Activated CD8-positive, alpha-beta T cell treated with anti-CD3 and anti-CD28 coated beads for 36 hours (primary cell): ENCODE measurements at regions not wholly inside any gene's neighbourhood (a gene's known extent, or its start where the extent isn't known, plus 50 kb on each side); places are given as distances from the start of the nearest gene placed in this dataset.

Experiments used
- ATAC-seq: fragments of 200-7000 bp; cut with Tn5 transposase; one replicate; pipeline ENCODE4 v1.10.0; 2021; ENCODE audit warnings: mild to moderate bottlenecking, moderate library complexity
- CTCF ChIA-PET: fragments of 350-600 bp; sonication (Branson Sonifier 250); formaldehyde crosslinking; loops from one replicate; lab custom pipeline; 2021; ENCODE audit warnings: antibody characterized with exemption; lab: Charles Lee
- POLR2A ChIA-PET: fragments of 350-600 bp; sonication (Branson Sonifier 250); formaldehyde crosslinking; loops from one replicate; lab custom pipeline; 2021; ENCODE audit warnings: antibody characterized with exemption; lab: Charles Lee
- DNase-seq: peaks from one replicate; pipeline ENCODE4 v3.0.0-alpha.2; 2020
- H3K27ac Mint-ChIP-seq: one replicate; pipeline ENCODE4 v1.8.0; 2021; ENCODE audit warnings: mild to moderate bottlenecking, mixed read lengths
- H3K27me3 Mint-ChIP-seq: one replicate; pipeline ENCODE4 v1.8.0; 2021; ENCODE audit warnings: mixed read lengths
- H3K36me3 Mint-ChIP-seq: one replicate; pipeline ENCODE4 v1.8.0; 2021; ENCODE audit warnings: low read depth, mixed read lengths
- H3K4me1 Mint-ChIP-seq: one replicate; pipeline ENCODE4 v1.8.0; 2021; ENCODE audit warnings: low read depth, mixed read lengths
- H3K4me3 Mint-ChIP-seq: one replicate; pipeline ENCODE4 v1.8.0; 2021; ENCODE audit warnings: mild to moderate bottlenecking, moderate library complexity, mixed read lengths
- H3K9me3 Mint-ChIP-seq: one replicate; pipeline ENCODE4 v1.8.0; 2021; ENCODE audit warnings: mixed read lengths
- CTCF ChIP-seq: fragments of 200-600 bp; IDR thresholded peaks from one replicate; pipeline ENCODE4 v1.8.0; 2022; ENCODE audit warnings: antibody characterized with exemption, mild to moderate bottlenecking
- intact Hi-C: fragments of 100-400 bp; cut with micrococcal nuclease; formaldehyde crosslinking; loops from one replicate; pipeline ENCODE4 v1.10.0; 2022

- CTCF ChIA-PET: no interaction called here
- Mint-ChIP-seq H3K4me3 (peak overlapping the region; percentile 67), H3K27me3 (no peaks in the 10 kb centered on the region), H3K27ac (no peak overlapping the region), H3K9me3 (no peaks in the 10 kb centered on the region), H3K4me1 (peaks cover 28% of the 10 kb centered on the region), H3K36me3 (peaks cover 6% of the 10 kb centered on the region)
- intact Hi-C loops: no loop called here
- no peak for TF ChIP-seq CTCF
- ATAC-seq (no peak), DNase-seq (no peak)
- POLR2A ChIA-PET: no interaction called here
These were observed 157.8 kb upstream of the GRK3 start for GRCh38 chr22:25406510-25407210.

DNA sequence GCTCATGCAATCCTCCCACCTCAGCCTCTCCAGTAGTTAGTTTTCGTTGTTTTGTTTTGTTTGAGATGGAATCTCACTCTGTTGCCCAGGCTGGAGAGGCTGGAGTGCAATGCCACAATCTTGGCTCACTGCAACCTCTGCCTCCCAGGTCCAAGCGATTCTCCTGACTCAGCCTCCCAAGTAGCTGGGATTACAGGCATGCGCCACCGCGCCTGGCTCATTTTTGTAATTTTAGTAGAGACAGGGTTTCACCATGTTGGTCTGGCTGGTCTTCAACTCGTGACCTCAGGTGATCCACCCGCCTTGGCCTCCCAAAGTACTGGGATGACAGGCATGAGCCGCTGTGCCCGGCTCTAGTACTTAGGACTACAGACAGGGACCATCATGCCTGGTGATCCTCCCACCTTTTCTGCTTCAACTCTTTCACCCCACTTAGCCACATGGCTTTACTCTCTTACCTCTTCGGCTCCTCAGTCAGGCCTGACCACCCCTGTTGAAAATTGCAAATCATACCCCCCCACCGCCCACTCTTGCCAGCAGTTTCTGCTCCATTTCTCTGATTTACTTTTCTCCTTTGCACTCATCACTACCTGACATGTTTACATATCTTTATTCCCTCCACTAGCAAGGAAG lies 157.1 kb upstream of the GRK3 start:
- intact Hi-C loops: no loop called here
- ATAC-seq: no peak
- Mint-ChIP-seq H3K36me3 (peaks cover 6% of the 10 kb centered on the region), H3K4me3 (peak overlapping the region; percentile 21), H3K27me3 (no peaks in the 10 kb centered on the region), H3K4me1 (peaks cover 21% of the 10 kb centered on the region), H3K9me3 (no peaks in the 10 kb centered on the region), H3K27ac (no peak overlapping the region)
- ChIA-PET POLR2A (no interaction called here), CTCF (no interaction called here)
- DNase-seq: no peak
- TF ChIP-seq CTCF: no peak

- no peak for DNase-seq
- Mint-ChIP-seq H3K27me3 (no peaks in the 10 kb centered on the region), H3K27ac (no peak overlapping the region), H3K36me3 (peaks cover 6% of the 10 kb centered on the region), H3K4me3 (no peak overlapping the region), H3K4me1 (peaks cover 16% of the 10 kb centered on the region), H3K9me3 (no peaks in the 10 kb centered on the region)
- intact Hi-C loops: no loop called here
- ATAC-seq: no peak
- ChIA-PET CTCF (no interaction called here), POLR2A (no interaction called here)
- TF ChIP-seq CTCF: no peak
These were observed 156.6 kb upstream of the GRK3 start for GRCh38 chr22:25407859-25408229.

GRCh38 chr22:25409240-25409639 lies 155.2 kb upstream of the GRK3 start:
- Mint-ChIP-seq H3K27ac (no peak overlapping the region), H3K4me3 (no peak overlapping the region), H3K4me1 (peaks cover 5% of the 10 kb centered on the region), H3K27me3 (no peaks in the 10 kb centered on the region), H3K9me3 (peaks cover 2% of the 10 kb centered on the region), H3K36me3 (no peaks in the 10 kb centered on the region)
- CTCF ChIA-PET: interaction anchor here (1.0 kb wide), 1 partner anchor 364 kb away, joined by 3 read pairs; no protein-coding TSS in a partner anchor
- TF ChIP-seq CTCF: no peak
- ATAC-seq (no peak), DNase-seq (no peak)
- POLR2A ChIA-PET: no interaction called here
- intact Hi-C loops: no loop called here

GRCh38 chr22:25410849-25411248 lies 153.6 kb upstream of the GRK3 start:
- POLR2A ChIA-PET: interaction anchor here (0.6 kb wide), 1 partner anchor 246 kb away, joined by 3 read pairs; no protein-coding TSS in a partner anchor

More at GRCh38 chr22:25410849-25411248, 153.6 kb upstream of the GRK3 start:
- DNase-seq (no peak), ATAC-seq (no peak)
- TF ChIP-seq CTCF: no peak
- H3K27me3 Mint-ChIP-seq: peaks cover 5% of the 10 kb centered on the region
- CTCF ChIA-PET: interaction anchor here (1.4 kb wide), 1 partner anchor 20 kb away, joined by 3 read pairs; no protein-coding TSS in a partner anchor
- H3K36me3 Mint-ChIP-seq: no peaks in the 10 kb centered on the region
- H3K27ac Mint-ChIP-seq: peak overlapping the region; percentile 49
- H3K9me3 Mint-ChIP-seq: peaks cover 2% of the 10 kb centered on the region
- intact Hi-C loops: no loop called here
- H3K4me1 Mint-ChIP-seq: peaks cover 5% of the 10 kb centered on the region
- no peak overlapping the region for H3K4me3 Mint-ChIP-seq
